B cell (primary cell): ENCODE measurements at regions not wholly inside any gene's neighbourhood (a gene's known extent, or its start where the extent isn't known, plus 50 kb on each side); places are given as distances from the start of the nearest gene placed in this dataset.

Experiments
- CTCF ChIP-seq: fragments of 200-600 bp; IDR thresholded peaks from one replicate; pipeline ENCODE4 v1.8.0; 2022; ENCODE audit warnings: antibody characterized with exemption, mild to moderate bottlenecking
- EZH2 ChIP-seq: IDR thresholded peaks from 2 replicates; pipeline ENCODE4 v1.6.1; 2012; ENCODE audit warnings: borderline replicate concordance, low read depth, mild to moderate bottlenecking, moderate library complexity, low read length; ENCODE audit not compliant: insufficient read depth, poor library complexity, severe bottlenecking

GRCh38 chr1:30618335-30618747 is 105.0 kb downstream of the MATN1 start:
- no peak for TF ChIP-seq CTCF
- no peak for TF ChIP-seq EZH2
